PFSK-1 (cell line): ENCODE measurements at regions not wholly inside any gene's neighbourhood (a gene's known extent, or its start where the extent isn't known, plus 50 kb on each side); places are given as distances from the start of the nearest gene placed in this dataset.

Experiments
- FOXP2 ChIP-seq: optimal IDR thresholded peaks from 2 replicates; pipeline ENCODE3; 2011; ENCODE audit warnings: borderline replicate concordance, control low read depth, inconsistent platforms; ENCODE audit not compliant: insufficient read depth; ENCODE audit errors: extremely low read length, extremely low read depth
- POLR2AphosphoS5 ChIP-seq: IDR thresholded peaks from 2 replicates; pipeline ENCODE4 v1.6.1; 2012; ENCODE audit warnings: low read depth, mild to moderate bottlenecking, control low read depth, low read length, moderate library complexity
- SIN3A ChIP-seq: IDR thresholded peaks from 2 replicates; pipeline ENCODE4 v1.6.1; 2012; ENCODE audit warnings: mild to moderate bottlenecking, low read length, moderate library complexity, borderline replicate concordance; ENCODE audit not compliant: insufficient read depth
- TAF1 ChIP-seq: IDR thresholded peaks from 2 replicates; pipeline ENCODE4 v1.6.1; 2012; ENCODE audit warnings: low read length, control low read depth, borderline replicate concordance; ENCODE audit not compliant: insufficient read depth
- TF ChIP-seq, protein P1 (sequence below), 2 experiments: IDR thresholded peaks; 2 replicates each; pipeline versions ENCODE4 v1.6.1 to v1.8.0; 2011 to 2012; ENCODE audit warnings: low read depth in 2 of 2, low read length in 2 of 2, control low read depth in 1 of 2, inconsistent platforms in 1 of 2, mild to moderate bottlenecking in 1 of 2, moderate library complexity in 1 of 2; ENCODE audit not compliant: insufficient read depth in 1 of 2

DNA sequence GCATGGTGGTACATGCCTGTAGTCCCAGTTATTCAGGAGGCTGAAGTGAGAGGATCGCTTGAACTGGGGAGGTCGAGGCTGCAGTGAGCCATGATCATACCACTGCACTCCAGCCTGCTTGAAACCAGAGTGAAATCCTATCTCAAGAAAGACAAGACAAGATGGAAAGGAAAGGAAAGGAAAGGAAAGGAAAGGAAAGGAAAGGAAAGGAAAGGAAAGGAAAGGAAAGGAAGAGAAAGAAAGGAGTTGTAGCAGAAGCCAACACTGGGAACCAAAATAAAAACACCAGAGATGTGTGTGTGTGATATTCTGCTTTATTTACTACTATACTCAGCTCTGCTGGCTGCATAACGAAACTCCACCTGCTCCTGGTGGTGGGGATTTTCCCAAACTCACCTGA lies 115.3 kb downstream of the DRD1 start:
- no peak for TF ChIP-seq FOXP2
- TF ChIP-seq POLR2AphosphoS5, result no peak
- no peak for TF ChIP-seq TAF1
- TF ChIP-seq, protein P1, sequence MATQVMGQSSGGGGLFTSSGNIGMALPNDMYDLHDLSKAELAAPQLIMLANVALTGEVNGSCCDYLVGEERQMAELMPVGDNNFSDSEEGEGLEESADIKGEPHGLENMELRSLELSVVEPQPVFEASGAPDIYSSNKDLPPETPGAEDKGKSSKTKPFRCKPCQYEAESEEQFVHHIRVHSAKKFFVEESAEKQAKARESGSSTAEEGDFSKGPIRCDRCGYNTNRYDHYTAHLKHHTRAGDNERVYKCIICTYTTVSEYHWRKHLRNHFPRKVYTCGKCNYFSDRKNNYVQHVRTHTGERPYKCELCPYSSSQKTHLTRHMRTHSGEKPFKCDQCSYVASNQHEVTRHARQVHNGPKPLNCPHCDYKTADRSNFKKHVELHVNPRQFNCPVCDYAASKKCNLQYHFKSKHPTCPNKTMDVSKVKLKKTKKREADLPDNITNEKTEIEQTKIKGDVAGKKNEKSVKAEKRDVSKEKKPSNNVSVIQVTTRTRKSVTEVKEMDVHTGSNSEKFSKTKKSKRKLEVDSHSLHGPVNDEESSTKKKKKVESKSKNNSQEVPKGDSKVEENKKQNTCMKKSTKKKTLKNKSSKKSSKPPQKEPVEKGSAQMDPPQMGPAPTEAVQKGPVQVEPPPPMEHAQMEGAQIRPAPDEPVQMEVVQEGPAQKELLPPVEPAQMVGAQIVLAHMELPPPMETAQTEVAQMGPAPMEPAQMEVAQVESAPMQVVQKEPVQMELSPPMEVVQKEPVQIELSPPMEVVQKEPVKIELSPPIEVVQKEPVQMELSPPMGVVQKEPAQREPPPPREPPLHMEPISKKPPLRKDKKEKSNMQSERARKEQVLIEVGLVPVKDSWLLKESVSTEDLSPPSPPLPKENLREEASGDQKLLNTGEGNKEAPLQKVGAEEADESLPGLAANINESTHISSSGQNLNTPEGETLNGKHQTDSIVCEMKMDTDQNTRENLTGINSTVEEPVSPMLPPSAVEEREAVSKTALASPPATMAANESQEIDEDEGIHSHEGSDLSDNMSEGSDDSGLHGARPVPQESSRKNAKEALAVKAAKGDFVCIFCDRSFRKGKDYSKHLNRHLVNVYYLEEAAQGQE (IDR thresholded peaks at IDR 0.05; ENCODE audit: insufficient read depth in 1 of 2, low read depth in 2 of 2, low read length in 2 of 2), result no peak
- no peak for TF ChIP-seq SIN3A

DNA sequence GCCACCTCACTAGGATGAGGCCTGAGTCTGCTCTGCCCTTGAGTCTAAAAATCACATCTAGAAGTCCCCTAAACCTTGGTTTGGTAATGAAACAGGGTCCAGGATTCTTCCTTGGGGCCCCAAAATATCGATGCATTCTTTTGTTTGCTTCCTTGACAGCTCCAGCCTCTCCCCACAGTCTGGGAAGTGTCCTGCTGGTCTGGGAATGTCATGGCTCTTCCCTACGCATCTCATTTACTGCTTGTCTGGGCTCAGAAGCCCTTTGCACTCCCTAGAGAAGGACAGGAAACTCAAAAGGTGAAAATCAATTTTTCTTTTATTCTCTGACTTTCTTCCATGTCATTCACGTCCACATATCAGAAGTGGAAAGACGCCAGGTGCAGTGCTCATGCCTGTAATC lies 115.8 kb downstream of the DRD1 start:
- TF ChIP-seq FOXP2 (no peak), SIN3A (no peak), POLR2AphosphoS5 (no peak)
- TF ChIP-seq, protein P1 (IDR thresholded peaks at IDR 0.05; ENCODE audit: insufficient read depth in 1 of 2, low read depth in 2 of 2, low read length in 2 of 2), result no peak

DNA sequence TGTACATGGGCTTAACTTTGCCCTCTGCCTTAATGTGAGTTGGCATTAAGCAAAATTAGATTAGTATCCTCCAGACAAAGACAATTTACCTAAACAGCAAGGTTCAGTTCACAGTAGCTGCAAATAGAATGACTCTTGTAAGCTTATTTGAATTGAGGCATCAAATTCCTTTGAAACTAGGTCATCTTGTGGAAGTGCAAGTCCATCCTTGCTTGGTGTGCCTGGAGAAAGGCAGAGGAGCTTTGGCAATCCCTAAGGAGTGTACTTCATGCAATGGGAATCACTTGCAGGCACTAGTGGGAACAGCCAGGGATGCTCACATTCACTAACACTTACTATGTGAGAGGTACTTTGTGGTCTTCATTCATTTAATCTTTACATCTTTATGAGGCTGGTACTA lies 118.3 kb downstream of the DRD1 start:
- TF ChIP-seq FOXP2 (no peak), TAF1 (no peak)
- TF ChIP-seq, protein P1 (IDR thresholded peaks at IDR 0.05; ENCODE audit: insufficient read depth in 1 of 2, low read depth in 2 of 2, low read length in 2 of 2), result no peak

DNA sequence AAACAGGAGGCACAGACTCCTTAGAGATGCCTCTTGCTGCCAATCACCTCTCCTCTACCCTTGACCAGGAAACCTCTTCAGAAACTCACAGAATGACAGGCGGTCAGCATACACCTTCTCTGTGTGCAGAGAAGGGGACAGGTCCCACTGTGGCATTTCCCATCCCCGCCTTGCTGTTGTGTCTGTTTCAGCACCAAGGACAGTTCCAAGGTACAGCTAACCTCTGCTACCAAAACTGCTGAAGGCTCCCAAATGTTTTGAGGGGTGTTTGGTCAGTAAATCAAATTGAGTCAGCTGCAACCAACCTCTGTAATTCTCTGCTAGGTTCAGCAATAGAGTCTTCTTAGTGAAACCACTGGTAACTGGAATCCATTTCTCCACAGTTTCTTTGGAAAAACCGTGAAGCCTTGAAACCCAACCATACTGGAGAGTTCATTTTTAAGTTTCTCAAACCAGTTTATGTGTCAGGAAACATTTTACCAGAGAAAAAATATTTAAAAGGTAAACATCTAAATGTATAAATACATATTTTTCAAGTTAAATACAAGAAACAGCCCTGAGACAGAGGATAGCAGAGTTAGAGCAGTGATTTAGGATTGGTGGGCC lies 122.0 kb downstream of the DRD1 start:
- TF ChIP-seq SIN3A (no peak), POLR2AphosphoS5 (no peak)
- TF ChIP-seq, protein P1 (IDR thresholded peaks at IDR 0.05; ENCODE audit: insufficient read depth in 1 of 2, low read depth in 2 of 2, low read length in 2 of 2), result peak; percentile 91 to 98

DNA sequence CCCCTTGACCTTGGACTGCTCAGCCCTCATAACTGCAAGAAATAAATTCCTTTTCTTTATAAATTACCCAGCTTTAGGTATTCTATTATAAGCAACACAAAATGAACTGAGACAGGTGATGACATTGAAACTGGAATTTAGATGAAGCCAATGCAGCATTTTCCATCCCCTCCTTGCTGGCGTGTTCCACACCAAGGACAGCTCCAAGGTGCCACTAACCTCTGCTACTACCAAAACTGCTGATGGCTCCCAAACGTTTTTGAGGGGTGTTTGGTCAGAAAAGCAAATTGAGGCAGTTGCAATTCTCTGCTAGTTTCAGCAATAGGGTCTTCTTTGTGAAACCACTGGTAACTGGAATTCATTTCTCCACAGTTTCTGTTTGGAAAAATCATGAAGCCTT lies 124.8 kb downstream of the DRD1 start:
- TF ChIP-seq, protein P1 (IDR thresholded peaks at IDR 0.05; ENCODE audit: insufficient read depth in 1 of 2, low read depth in 2 of 2, low read length in 2 of 2), result peak in 1 of 2 experiments; percentile 79; a peak in 2 of 4 replicates
- TF ChIP-seq POLR2AphosphoS5, result no peak
